Karpas-422 (cell line): ENCODE measurements at regions not wholly inside any gene's neighbourhood (a gene's known extent, or its start where the extent isn't known, plus 50 kb on each side); places are given as distances from the start of the nearest gene placed in this dataset.

Experiments used
- DNase-seq: peaks from one replicate; pipeline ENCODE4 v3.0.0-alpha.2; 2015
- H2AFZ ChIP-seq: fragments of 200-600 bp; sonication (generic); 2 replicates; pipeline ENCODE4 v1.6.1; 2014; ENCODE audit warnings: antibody characterized with exemption, low read length, mixed read lengths
- H3K27ac ChIP-seq: fragments of 200-600 bp; sonication (generic); 2 replicates; pipeline ENCODE4 v1.5.1; 2014; ENCODE audit warnings: mild to moderate bottlenecking, low read length, moderate library complexity
- H3K27me3 ChIP-seq: fragments of 200-600 bp; sonication (generic); 2 replicates; pipeline ENCODE4 v1.6.1; 2014; ENCODE audit warnings: low read length, mixed read lengths
- H3K36me3 ChIP-seq: fragments of 200-600 bp; sonication (generic); 2 replicates; pipeline ENCODE4 v1.6.1; 2014; ENCODE audit warnings: low read length, mixed read lengths; ENCODE audit not compliant: insufficient read depth
- H3K4me1 ChIP-seq: fragments of 200-600 bp; sonication (generic); 2 replicates; pipeline ENCODE4 v1.6.1; 2014; ENCODE audit warnings: mild to moderate bottlenecking, low read length, mixed read lengths
- H3K4me2 ChIP-seq: fragments of 200-600 bp; sonication (generic); 2 replicates; pipeline ENCODE4 v1.6.1; 2014; ENCODE audit warnings: low read length, low read depth, mild to moderate bottlenecking; ENCODE audit not compliant: poor library complexity, severe bottlenecking
- H3K4me3 ChIP-seq: fragments of 200-600 bp; sonication (generic); 2 replicates; pipeline ENCODE4 v1.5.1; 2014; ENCODE audit warnings: mild to moderate bottlenecking, antibody characterized with exemption, low read length, mixed read lengths
- H3K79me2 ChIP-seq: fragments of 200-600 bp; sonication (generic); 2 replicates; pipeline ENCODE4 v1.6.1; 2014; ENCODE audit warnings: mild to moderate bottlenecking, low read length, mixed read lengths
- H3K9ac ChIP-seq: fragments of 200-600 bp; sonication (generic); 2 replicates; pipeline ENCODE4 v1.6.0; 2014; ENCODE audit warnings: low read length
- H3K9me2 ChIP-seq: fragments of 200-600 bp; sonication (generic), shearing (Covaris generic); replicated peaks from 2 replicates; pipeline ENCODE4 v1.6.0; 2014; ENCODE audit warnings: mild to moderate bottlenecking, low read length, moderate library complexity; ENCODE audit not compliant: insufficient read depth
- H3K9me3 ChIP-seq: fragments of 300-700, 200-600 bp; sonication (generic); 2 replicates; pipeline ENCODE4 v1.6.1; 2014; ENCODE audit warnings: low read length, mixed read lengths
- H4K20me1 ChIP-seq: fragments of 200-600 bp; sonication (generic); 2 replicates; pipeline ENCODE4 v1.6.1; 2014; ENCODE audit warnings: mild to moderate bottlenecking, antibody characterized with exemption, low read length, low read depth; ENCODE audit not compliant: insufficient read depth

GRCh38 chr3:69442771-69443311, 57.0 kb upstream of the FRMD4B start:
- Histone ChIP-seq H3K4me3 (no peak overlapping the region), H3K27me3 (no peaks in the 10 kb centered on the region), H3K79me2 (no peaks in the 10 kb centered on the region), H2AFZ (no peak overlapping the region), H4K20me1 (no peaks in the 10 kb centered on the region), H3K36me3 (no peaks in the 10 kb centered on the region), H3K27ac (no peak overlapping the region), H3K4me2 (no peak overlapping the region), H3K9me2 (no peaks in the 10 kb centered on the region), H3K9ac (no peak overlapping the region), H3K4me1 (no peaks in the 10 kb centered on the region), H3K9me3 (no peaks in the 10 kb centered on the region)
- DNase-seq = no peak

DNA sequence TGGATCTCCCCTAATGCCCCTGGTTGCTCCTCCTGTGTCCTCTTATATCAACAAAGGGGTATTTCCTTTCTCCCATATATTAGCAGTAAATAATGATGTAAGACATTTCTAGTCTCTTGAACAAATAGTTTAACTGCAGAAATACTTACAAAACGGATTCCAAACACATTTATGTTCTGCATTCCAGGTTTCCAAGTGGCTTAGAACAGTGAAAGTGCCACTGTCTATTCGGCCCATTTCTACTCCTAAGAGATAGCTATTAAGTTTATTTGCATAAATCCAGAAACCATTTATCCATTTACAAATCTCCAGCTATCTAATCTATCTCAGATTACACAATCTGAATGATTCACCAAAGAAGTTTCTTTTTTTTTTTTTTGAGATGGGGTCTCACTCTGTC, 55.8 kb upstream of the FRMD4B start:
- H3K9me2 ChIP-seq = no peaks in the 10 kb centered on the region
- no peaks in the 10 kb centered on the region for H3K79me2 ChIP-seq
- H3K27me3 ChIP-seq = no peaks in the 10 kb centered on the region
- H3K9me3 ChIP-seq = no peaks in the 10 kb centered on the region
- H3K9ac ChIP-seq = no peak overlapping the region
- DNase-seq = no peak
- no peak overlapping the region for H3K27ac ChIP-seq
- H2AFZ ChIP-seq = no peak overlapping the region
- H3K4me2 ChIP-seq = no peak overlapping the region
- no peaks in the 10 kb centered on the region for H4K20me1 ChIP-seq
- H3K36me3 ChIP-seq = no peaks in the 10 kb centered on the region
- no peak overlapping the region for H3K4me3 ChIP-seq
- no peaks in the 10 kb centered on the region for H3K4me1 ChIP-seq

DNA sequence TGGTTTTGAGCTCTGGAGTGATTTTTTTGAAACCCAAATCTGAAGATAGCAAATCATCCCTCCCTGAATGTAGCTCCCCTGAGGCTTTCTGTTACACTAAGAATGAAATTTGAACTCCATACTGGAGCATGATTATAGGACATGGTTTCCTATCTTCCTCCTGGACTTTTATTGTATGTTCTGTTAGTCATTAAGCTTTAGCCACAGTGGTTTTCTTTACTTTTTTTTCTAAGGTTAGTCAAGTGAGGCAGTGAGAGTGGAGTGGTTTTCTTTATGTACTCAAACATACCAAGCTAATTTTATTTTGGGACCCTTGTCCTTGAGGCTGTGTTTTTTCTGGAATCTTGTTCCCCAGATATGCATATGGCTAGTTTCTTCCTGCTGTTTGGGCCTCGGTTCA, 55.2 kb upstream of the FRMD4B start:
- no peak overlapping the region for H3K4me3 ChIP-seq
- no peak overlapping the region for H3K9ac ChIP-seq
- no peaks in the 10 kb centered on the region for H4K20me1 ChIP-seq
- H3K27ac ChIP-seq = no peak overlapping the region
- H3K36me3 ChIP-seq = no peaks in the 10 kb centered on the region
- no peaks in the 10 kb centered on the region for H3K9me3 ChIP-seq
- no peaks in the 10 kb centered on the region for H3K4me1 ChIP-seq
- H3K9me2 ChIP-seq = no peaks in the 10 kb centered on the region
- no peak overlapping the region for H2AFZ ChIP-seq
- no peaks in the 10 kb centered on the region for H3K79me2 ChIP-seq
- no peak for DNase-seq
- H3K27me3 ChIP-seq = no peaks in the 10 kb centered on the region
- no peak overlapping the region for H3K4me2 ChIP-seq

DNA sequence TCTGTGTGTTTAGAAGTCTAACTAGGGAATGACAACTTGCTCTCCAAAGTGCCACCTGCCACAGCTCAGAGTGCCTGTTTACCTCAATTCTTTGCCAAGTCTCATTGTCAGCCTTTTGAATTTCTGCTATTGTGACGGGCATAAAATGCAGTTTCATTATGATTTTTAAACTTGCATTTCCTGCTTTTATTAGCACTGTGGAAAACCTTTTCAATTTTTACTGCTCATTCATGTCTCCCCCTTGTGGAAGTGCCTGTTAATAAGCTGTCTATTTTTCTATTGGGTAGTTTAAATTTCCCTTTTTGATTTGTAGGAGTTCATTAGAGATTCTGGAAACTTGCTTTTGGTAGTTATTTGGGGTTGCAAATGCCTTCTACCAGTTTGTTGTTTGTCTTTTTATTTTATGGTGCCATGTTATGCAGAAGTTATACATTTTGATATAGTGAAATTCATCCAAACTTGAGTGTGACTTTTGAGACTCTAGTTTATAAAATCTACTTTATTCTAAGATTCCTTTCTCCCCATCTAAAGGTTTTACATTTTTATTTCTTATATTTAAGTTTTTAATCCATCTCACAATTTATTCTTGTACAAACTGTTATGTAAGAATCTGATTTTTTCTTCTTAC, 53.9 kb upstream of the FRMD4B start:
- Histone ChIP-seq H3K27ac (no peak overlapping the region), H2AFZ (no peak overlapping the region), H3K27me3 (no peaks in the 10 kb centered on the region), H3K79me2 (no peaks in the 10 kb centered on the region), H3K9me3 (no peaks in the 10 kb centered on the region), H3K4me2 (no peak overlapping the region), H3K4me1 (no peaks in the 10 kb centered on the region), H3K9ac (no peak overlapping the region), H4K20me1 (no peaks in the 10 kb centered on the region), H3K9me2 (no peaks in the 10 kb centered on the region), H3K4me3 (no peak overlapping the region), H3K36me3 (no peaks in the 10 kb centered on the region)
- peak; percentile 58 for DNase-seq

DNA sequence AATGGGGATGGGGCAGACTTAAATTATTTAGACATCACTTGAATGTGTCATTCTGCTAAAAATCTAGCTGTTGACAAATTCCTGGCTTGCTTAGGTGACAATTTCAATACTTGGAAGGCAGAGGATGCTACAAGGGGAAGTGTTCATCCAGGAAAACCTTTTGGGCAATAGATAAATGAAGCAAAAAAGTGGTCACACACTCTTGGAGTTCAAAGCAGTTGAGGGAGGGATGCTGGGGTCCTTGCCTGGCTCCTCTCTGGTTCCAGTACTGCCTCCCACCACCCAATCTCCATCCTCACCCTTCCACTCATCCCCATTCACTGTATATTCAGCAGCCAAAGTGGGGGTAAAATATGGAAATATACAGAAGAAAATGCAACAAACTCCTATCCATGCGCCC, 52.6 kb upstream of the FRMD4B start:
- H3K9me3 ChIP-seq = no peaks in the 10 kb centered on the region
- no peaks in the 10 kb centered on the region for H4K20me1 ChIP-seq
- no peak overlapping the region for H3K27ac ChIP-seq
- H3K9ac ChIP-seq = no peak overlapping the region
- H3K4me3 ChIP-seq = no peak overlapping the region
- no peaks in the 10 kb centered on the region for H3K79me2 ChIP-seq
- H2AFZ ChIP-seq = no peak overlapping the region
- no peak overlapping the region for H3K4me2 ChIP-seq
- no peaks in the 10 kb centered on the region for H3K4me1 ChIP-seq
- H3K36me3 ChIP-seq = no peaks in the 10 kb centered on the region
- no peaks in the 10 kb centered on the region for H3K9me2 ChIP-seq
- DNase-seq = no peak
- H3K27me3 ChIP-seq = no peaks in the 10 kb centered on the region

- Histone ChIP-seq H3K9me3 (no peaks in the 10 kb centered on the region), H3K4me3 (no peak overlapping the region), H3K27me3 (no peaks in the 10 kb centered on the region), H3K27ac (no peak overlapping the region), H3K4me1 (no peaks in the 10 kb centered on the region), H3K79me2 (no peaks in the 10 kb centered on the region), H3K9ac (no peak overlapping the region), H3K4me2 (no peak overlapping the region), H4K20me1 (no peaks in the 10 kb centered on the region), H3K36me3 (no peaks in the 10 kb centered on the region), H2AFZ (no peak overlapping the region), H3K9me2 (no peaks in the 10 kb centered on the region)
- DNase-seq = no peak
Observed at GRCh38 chr3:69435274-69436265, 49.7 kb upstream of the FRMD4B start.
